HG02642 (cell line): ENCODE measurements at regions not wholly inside any gene's neighbourhood (a gene's known extent, or its start where the extent isn't known, plus 50 kb on each side); places are given as distances from the start of the nearest gene placed in this dataset.

ENCODE experiments used
- ATAC-seq: cut with Tn5 transposase; IDR thresholded peaks from one replicate; pipeline ENCODE4 v1.9.1; 2021; ENCODE audit warnings: mild to moderate bottlenecking; ENCODE audit not compliant: unreplicated experiment, poor library complexity

DNA sequence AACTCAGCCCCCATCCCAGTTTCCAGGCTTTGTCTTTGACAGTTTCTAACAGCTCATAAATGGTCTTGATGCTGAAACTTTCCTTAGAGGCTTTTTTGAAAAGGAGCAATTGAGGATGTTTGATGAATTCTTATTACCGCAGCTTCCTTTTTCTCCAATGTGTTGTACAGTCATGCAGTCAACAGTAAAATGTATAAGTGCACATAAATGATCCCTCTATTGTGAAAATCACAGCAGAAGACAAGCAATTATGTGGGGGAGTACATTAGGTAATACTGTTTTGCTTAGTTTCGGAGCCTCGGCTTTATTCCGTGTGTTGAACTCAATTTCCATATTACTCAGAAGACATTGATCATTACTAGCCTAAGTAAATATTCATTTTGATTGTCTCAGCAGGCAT, 673.7 kb downstream of the CDH8 start:
- no peak for ATAC-seq

DNA sequence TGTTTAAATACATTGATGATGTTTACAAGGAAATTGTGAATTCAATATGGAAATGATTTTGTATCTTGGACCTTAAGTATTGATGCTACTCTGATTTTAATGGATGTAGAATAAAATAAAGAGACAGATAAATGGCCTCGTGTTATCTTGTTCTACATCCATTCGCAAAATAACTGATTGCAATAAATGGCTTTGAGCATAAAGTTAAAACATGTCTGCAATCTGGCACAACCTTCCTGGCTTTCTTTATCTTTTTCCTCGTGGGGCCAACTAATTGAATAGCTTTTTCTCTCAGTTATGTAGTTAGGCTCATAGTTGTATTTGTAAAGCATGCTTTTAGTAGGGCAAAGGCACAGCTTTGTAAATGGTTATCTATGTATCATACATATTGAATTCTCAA, 691.4 kb downstream of the CDH8 start:
- ATAC-seq = no peak

DNA sequence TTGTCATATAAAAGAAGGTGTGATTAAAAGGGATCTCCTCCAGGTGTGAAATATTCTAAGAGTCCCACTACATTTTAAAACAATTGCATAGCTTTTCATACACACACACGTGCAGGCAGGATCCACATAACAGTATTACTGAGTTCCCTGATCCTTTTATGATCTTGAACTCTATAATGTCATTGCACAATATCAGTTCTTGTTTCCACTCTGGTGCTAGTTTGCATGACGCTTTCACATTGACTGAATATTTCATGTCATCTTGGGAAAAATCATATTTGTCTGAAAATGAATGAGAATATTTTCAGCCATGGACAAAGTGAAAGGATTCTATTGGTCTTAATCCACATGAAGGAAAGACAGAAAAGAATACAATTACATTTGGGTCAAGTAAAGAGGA, 703.8 kb downstream of the CDH8 start:
- no peak for ATAC-seq

DNA sequence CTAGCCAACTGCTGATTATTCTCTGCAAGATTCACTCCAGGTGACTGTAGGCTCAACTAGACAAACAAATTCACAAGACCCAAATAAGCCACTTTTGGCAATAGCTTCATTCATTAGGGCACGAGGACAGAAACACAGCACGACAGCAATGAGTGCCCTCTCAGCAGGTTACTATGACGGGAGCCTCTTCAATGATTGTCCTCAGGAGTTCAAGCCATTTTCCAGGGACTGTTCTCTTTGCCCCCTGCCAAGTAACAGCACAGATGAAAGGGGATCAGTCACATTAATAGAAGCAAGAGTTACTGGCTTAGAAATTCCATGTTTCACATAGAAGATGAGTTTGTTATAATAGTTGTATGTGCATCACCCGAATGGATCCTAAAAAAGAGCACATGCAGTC, 712.2 kb downstream of the CDH8 start:
- no peak for ATAC-seq

DNA sequence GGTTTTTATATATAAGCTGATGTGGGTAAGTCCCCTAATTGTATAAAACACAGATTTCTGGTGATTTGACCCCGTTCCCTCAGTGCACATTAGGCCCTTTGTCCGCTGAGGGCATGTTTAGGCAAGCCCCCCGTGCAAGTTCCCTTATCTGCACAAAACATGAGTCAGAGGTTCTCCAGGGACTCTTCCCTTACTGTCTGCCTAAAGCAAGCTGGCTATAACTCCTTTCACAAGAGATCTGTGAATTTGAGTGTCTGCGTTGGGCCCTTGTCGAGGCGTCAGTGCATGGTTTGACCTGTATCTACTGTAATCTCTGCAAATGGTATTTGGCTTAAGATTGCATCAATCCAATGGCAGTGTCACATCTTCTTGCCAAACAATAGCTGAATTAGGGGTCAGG, 712.8 kb downstream of the CDH8 start:
- no peak for ATAC-seq

DNA sequence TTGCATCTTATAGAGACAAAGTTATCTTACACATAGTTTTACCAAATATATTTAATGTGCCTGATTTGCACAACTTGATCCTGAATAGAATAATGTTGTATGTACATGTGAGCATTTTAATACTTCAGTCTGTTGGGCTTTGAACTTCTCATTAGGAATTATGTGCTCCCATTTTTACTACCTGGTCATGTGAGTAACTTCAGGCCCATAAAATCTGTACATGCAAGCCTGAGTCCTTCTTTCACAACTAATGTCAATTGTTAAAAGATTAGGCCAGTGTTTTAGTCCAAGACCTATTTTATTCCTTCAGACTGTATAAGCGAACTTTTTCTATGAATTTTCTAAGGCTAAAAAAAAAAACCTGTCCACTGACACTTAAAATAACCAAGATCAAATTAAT, 715.4 kb downstream of the CDH8 start:
- ATAC-seq = no peak

DNA sequence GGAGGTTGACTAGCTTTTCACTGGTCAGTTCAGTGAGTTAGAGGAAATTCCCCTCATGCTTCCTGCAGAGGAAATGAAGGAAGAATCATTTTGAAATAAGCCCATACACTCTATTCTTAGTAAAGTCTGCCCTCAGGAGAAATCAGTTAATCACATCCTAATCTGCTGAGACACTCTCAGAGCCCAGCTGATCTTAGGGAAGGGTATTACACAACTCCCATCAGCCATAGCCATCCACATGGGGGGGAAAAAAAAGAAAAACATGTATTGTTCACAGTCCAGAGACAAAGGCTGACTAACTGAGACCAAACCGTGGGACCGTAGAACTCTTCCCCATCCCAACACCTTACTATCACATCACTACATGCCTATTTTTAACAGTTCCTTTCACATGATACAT, 722.3 kb downstream of the CDH8 start:
- no peak for ATAC-seq

DNA sequence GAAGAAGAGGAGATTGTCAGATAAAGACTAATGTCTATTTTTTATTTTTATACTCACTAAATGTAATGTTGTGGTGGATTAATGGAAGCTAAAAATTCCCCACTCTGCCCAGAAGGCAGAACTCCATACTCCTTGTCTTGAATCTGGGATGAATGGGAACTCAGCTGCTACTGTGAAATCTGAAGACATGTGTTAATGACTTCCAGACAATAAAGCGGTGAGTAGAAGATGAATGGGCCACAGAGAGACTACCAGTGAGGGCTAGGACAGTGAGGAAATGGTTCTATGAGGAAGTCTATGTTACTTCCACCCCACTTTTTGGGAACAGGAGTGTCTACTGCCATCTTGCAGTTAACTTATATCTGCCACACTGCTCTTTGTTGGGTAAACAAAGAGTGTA, 726.9 kb downstream of the CDH8 start:
- no peak for ATAC-seq

DNA sequence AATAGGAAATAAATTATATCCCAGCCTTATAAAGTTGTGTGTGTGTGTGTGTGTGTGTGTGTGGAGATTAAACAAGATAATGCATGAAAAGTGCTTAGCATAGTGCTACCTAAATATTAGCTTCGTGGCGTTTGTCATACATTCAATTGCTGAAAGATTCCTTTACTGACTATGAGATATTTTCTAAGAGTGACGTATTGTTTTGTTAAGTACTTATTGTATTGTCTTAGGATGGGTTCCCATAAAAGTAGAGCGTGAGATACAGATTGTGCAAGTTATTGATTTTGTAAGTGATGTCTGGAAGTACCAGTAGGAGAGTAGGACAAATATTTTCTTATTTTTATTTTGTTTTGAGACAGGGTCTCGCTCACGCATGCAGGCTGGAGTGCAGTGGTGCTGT, 730.0 kb downstream of the CDH8 start:
- ATAC-seq = no peak

DNA sequence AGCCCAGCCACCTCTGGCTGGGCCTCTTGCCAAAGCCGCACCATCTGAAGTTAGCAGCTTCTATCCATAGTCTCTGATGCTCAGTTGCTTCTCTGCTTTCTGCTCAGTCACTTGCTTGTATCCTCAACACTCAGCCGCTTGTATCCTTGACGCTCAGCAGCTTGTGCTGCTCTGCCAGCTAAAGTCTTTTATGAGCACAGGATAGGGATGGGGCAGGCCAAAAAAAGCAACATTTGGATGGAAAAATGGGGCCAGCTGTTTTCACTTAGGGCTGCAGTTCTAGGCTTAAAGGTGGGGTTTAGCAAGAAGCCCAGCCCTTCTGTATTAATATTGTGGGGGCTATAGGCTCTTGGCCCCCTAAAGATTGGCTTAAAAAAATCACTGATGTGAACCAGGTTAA, 739.4 kb downstream of the CDH8 start:
- no peak for ATAC-seq

DNA sequence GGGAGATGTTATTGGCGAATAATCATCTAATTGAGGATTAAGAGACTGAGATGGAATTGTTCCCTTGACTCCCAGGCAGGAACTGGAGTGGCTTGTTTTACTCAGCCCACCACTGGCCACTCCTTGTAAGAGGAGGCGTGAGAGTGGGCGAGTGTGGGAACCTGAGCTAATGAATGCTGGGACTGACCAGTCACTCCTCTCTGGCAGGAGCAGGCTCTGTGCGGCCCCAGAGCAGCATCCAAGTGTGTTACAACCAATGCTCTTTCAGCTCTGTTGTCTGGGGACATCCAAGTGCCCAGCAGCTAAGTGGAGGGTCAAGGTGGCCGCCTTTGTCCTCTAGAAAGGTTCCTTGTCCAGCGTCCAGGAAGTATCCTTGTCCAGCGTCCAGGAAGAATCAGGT, 739.9 kb downstream of the CDH8 start:
- no peak for ATAC-seq

DNA sequence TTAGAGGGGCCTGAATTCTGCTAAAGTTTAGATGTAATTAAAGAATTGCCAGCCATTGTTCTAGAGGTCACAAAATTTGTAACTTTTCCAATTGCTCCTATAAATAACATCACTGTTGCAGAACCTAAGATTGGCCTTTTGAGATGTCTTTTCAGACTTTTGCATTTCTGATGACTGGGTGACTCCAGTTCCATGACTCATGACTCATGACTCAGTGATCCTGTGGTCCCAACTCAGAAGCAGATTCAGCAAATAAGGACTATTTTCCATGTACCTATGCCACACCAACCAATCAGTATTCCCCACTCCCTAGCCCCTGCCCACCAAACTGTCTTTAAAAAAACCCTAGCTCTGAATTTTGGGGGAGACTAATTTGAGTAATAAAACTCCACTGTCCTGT, 740.9 kb downstream of the CDH8 start:
- ATAC-seq = no peak

DNA sequence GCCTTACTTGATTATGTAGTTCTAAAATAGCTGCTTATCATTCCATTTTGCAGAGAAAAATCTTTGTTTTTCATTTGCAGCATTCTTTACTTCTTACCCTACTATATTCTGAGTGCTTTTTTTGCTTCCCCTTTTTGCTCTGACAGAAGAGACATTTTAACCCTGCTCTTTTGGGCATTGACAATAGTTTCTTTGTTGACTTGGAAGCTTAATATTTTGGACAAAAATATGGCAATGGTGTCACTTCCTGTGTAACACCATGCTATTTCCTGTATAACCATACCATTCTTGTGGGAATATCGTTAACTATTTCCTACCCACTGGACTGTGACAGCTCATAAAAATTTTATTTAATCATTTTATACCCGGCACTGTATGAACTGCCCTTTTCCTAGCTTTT, 747.1 kb downstream of the CDH8 start:
- no peak for ATAC-seq

DNA sequence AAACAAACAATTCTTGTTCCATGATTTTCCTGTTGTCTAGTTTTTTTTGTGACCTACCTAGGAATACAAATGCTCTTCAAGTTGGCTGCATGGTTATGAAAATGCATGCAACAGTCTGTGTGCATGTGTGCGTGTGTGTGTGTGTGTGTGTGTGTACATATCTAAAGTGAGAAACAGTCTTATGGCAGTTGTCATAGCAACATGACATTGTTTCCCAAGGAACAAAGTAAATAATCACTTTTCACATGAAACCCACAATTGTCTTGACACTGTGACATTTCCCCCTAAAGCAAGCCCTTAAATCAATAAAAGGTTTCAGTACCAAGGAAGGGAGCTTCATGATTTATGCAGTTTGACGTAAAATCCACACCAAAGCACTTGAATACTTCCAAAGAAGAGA, 758.4 kb downstream of the CDH8 start:
- no peak for ATAC-seq

DNA sequence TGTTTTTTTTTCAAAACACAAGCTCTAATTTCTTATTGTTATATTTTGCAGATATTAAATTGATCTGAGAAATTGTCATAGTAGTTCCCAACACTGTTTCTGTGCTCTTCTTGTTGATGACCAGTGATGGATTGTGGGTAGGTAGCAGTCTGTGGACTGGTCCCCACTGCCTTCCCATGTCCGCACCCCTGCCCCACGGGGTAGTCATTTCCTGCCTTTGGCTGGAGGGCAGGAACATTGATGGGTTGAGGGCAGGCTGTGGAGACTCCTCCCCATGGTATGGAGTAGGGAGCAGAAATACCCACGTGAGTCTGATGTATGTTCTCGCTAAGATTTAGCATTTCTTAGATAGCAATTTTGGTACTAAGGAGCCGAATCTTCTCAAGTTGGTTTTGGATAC, 762.0 kb downstream of the CDH8 start:
- no peak for ATAC-seq

DNA sequence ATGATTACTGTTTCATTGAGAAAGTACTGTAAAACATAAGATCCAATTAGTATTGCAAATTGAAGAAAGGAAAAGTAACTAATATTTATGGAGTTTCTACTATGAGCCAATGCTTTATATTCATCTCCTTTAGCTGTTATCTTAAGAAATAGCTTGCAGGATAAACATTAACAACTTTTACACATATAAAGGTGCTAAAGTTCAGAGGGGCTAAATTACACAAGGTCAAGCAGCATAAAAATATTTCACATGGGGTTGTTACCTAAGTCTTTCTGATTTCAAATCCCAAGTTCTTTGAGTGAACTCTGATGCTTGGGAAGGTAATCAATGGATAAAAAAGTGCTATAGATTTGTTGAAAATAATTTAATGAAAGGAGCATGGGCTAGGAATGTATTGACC, 765.5 kb downstream of the CDH8 start:
- no peak for ATAC-seq

DNA sequence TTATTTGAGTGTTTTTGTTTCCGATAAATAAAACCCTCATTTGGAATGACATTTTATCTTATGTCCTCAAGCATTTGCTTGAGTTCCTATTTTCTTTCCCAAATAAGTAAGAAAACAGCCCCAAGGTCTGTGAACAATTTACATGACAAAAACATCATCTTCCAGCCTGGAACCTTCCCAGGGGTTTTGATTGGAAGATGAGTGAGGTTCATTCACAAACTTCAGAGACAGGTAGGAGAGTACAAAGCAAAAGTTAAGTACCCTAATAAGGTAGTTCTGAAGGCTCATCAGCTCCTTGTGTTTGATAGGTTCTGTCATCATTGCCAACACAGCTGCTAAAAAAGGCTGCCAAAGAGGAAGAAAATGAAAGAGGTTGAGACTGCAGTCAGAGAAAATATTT, 772.8 kb downstream of the CDH8 start:
- ATAC-seq = no peak

DNA sequence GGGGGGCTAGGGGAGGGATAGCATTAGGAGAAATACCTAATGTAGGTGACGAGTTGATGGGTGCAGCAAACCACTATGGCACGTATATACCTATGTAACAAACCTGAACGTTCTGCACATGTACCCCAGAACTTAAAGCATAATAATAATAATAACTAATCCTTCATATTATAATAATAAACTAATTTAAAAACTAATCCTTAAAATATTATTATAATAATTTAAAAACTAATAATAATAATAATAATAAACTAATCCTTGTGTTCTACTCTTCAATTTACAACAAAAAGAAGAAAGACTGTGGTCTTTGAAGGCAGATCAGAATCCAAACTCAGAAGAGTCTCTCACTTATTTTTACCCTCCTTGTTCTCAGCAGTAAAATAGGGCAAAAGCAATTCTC, 774.9 kb downstream of the CDH8 start:
- ATAC-seq = no peak

DNA sequence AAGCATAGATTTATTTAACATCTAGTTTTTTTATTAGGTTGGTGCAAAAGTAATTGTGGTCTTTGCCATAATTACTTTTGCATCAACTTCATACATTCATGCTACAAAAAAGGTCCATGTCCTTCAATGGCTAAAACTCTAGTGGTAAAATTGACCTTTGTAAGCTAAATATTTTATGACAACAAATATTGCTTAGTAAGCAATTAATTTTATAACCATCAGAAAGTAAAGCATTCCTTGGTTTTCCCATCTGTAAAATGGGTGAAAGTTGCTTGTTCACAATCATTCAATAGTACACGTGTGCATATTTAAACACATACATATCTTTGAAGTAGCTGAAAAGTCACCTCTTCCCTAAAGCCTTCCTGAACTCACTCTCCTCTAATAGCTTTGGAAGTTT, 789.6 kb downstream of the CDH8 start:
- ATAC-seq = no peak

DNA sequence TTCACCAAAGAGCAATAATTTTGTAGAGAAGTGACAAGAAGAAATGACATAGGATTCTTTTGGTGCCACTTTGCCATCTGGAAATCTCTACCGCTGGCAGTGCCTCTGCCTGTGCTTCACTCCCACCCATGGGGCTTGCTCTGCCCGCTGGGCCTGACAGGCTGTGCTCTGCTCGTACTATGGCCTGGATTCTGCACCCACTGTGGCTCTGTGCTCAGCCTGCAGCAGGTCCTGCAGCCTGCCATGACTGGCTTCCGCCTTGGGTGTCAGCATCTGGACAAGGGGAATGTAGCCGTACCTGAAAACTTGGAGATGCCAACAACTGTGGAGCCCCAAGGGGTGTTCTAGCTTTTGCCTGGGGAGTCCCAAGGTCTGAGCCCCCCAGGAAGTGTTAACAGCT, 792.3 kb downstream of the CDH8 start:
- no peak for ATAC-seq

DNA sequence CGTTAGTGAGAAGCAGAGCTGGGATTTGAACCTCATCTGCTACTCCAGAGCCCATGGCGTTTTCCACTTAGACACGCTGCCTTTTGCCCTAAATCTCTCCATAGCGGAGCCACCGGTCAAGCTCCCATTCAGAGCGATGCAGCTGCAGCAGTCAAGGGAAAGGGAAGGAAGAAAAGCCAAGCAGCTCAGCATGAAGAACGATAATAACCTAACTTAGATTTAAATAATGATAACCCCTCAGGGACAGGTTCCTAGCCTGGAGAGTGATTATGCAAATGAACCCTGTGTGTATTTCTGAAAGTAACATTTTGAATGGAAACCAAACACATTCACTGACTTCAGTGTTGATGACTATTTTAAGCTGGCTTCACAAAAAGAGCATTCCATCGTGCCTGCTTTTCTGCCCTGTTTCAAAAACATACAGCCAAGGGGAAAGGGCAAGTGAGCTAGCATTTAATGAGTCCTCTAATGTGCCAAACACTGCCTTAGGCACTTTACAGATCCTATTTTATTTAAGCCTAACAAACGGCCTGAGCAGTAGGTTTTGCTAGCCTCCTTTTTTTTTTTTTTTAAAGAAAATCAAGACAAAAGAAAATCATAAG, 798.3 kb downstream of the CDH8 start:
- no peak for ATAC-seq

DNA sequence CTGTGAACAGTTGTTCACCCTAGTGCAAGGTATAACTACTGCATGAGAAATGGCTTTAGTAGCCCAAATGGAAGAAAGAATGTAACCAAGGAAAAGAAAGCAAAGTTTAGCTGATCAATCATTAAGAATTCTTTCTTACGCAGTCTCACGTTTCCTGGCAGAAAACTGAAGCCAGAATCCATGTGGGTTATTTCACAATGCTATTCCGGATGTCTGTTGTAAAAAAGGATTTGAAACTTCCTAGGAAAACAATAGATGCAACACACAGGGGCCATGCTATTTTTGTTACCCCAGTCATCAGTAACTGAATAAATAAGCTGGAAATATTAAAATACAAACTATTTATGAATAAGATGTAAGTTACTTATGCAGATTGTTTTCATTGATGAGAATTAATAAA, 802.5 kb downstream of the CDH8 start:
- no peak for ATAC-seq

DNA sequence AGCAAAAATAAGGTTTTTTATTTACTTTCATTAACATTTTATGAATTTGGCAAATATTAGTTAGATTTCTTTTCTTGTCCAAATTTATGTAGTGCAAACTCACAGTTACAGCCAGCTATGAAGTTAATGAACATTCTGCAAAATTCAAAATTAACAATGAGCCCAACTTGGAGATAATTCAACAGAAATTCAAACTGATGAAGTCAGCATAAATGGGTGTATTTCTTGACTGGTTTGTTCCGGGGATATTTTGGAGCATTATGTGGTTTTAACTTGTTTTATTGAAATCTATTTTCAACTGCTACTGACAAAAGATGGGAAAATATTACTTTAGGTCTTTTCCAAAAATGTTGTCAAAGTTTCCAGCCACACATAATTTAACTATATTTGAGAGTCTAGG, 807.9 kb downstream of the CDH8 start:
- ATAC-seq = no peak
